Neuronal stem cell (in vitro differentiated cells): ENCODE measurements at regions not wholly inside any gene's neighbourhood (a gene's known extent, or its start where the extent isn't known, plus 50 kb on each side); places are given as distances from the start of the nearest gene placed in this dataset.
"Not testable (repeated sequence)": the region's sequence is repeated elsewhere in the genome, so short reads cannot be mapped to it uniquely, and the experiment has no call there.

Experiments used
- DNase-seq: peaks from one replicate; pipeline ENCODE4 v3.0.0-alpha.2; 2013; ENCODE audit warnings: low spot score
- H2AFZ ChIP-seq: one replicate; pipeline ENCODE4 v1.6.1; 2013; ENCODE audit warnings: mild to moderate bottlenecking, low read length, inconsistent platforms
- H2AK5ac ChIP-seq: 2 replicates; pipeline ENCODE4 v1.6.1; 2013; ENCODE audit warnings: low read depth, mild to moderate bottlenecking, inconsistent platforms, low read length, moderate library complexity, mixed read lengths
- H2BK120ac ChIP-seq: 2 replicates; pipeline ENCODE4 v1.6.1; 2013; ENCODE audit warnings: low read depth, mild to moderate bottlenecking, inconsistent platforms, low read length, moderate library complexity, mixed read lengths
- H2BK12ac ChIP-seq: one replicate; pipeline ENCODE4 v1.6.1; 2013; ENCODE audit warnings: low read length, inconsistent platforms
- H2BK15ac ChIP-seq: 2 replicates; pipeline ENCODE4 v1.6.1; 2013; ENCODE audit warnings: mild to moderate bottlenecking, low read length, inconsistent platforms, mixed read lengths
- H2BK5ac ChIP-seq: one replicate; pipeline ENCODE4 v1.6.1; 2013; ENCODE audit warnings: inconsistent platforms, mild to moderate bottlenecking, low read length, moderate library complexity
- H3K14ac ChIP-seq: one replicate; pipeline ENCODE4 v1.6.1; 2013; ENCODE audit warnings: low read length, inconsistent platforms
- H3K18ac ChIP-seq: 2 replicates; pipeline ENCODE4 v1.6.1; 2013; ENCODE audit warnings: low read length, inconsistent platforms
- H3K23ac ChIP-seq: 2 replicates; pipeline ENCODE4 v1.6.1; 2013; ENCODE audit warnings: low read depth, mild to moderate bottlenecking, mixed read lengths, low read length, inconsistent platforms; ENCODE audit not compliant: poor library complexity
- H3K27ac ChIP-seq: replicated peaks from 3 replicates; pipeline ENCODE4 v1.5.1; 2013; ENCODE audit warnings: low read length, inconsistent platforms
- H3K27me3 ChIP-seq, 3 experiments: 2 replicates each; pipeline ENCODE4 v1.6.1; 2013; ENCODE audit warnings: low read length in 3 of 3, mild to moderate bottlenecking in 2 of 3, inconsistent platforms in 1 of 3, low read depth in 1 of 3, mixed read lengths in 1 of 3, moderate library complexity in 1 of 3; ENCODE audit not compliant: control insufficient read depth in 3 of 3, insufficient read depth in 3 of 3
- H3K36me3 ChIP-seq, 2 donors: replicated peaks in 1 of 2; 2 replicates each; pipeline ENCODE4 v1.6.1; 2013; ENCODE audit warnings: low read length in 2 of 2; ENCODE audit not compliant: control insufficient read depth in 2 of 2, insufficient read depth in 2 of 2
- H3K4ac ChIP-seq: 2 replicates; pipeline ENCODE4 v1.6.1; 2013; ENCODE audit warnings: inconsistent platforms, mild to moderate bottlenecking, low read length, moderate library complexity
- H3K4me1 ChIP-seq, 2 donors: 1 replicate in 1 of 2; 2 replicates in 1 of 2; pipeline ENCODE4 v1.6.1; 2013; ENCODE audit warnings: low read length in 2 of 2, low read depth in 1 of 2; ENCODE audit not compliant: control insufficient read depth in 2 of 2, insufficient read depth in 1 of 2
- H3K4me2 ChIP-seq: one replicate; pipeline ENCODE4 v1.6.1; 2013; ENCODE audit warnings: mild to moderate bottlenecking, low read length, inconsistent platforms; ENCODE audit not compliant: insufficient read depth, poor library complexity, severe bottlenecking
- H3K4me3 ChIP-seq, 2 donors: 2 replicates each; pipeline ENCODE4 v1.5.1; 2013; ENCODE audit warnings: low read length in 2 of 2, mild to moderate bottlenecking in 2 of 2, inconsistent platforms in 1 of 2, moderate library complexity in 1 of 2
- H3K79me1 ChIP-seq: one replicate; pipeline ENCODE4 v1.6.1; 2013; ENCODE audit warnings: low read depth, mild to moderate bottlenecking, inconsistent platforms, low read length, moderate library complexity
- H3K9ac ChIP-seq: one replicate; pipeline ENCODE4 v1.6.1; 2013; ENCODE audit warnings: mild to moderate bottlenecking, low read depth, low read length, inconsistent platforms; ENCODE audit not compliant: poor library complexity
- H3K9me3 ChIP-seq, 2 donors: replicated peaks in 1 of 2; 2 replicates each; pipeline versions ENCODE3 to v1.6.1; 2013; ENCODE audit warnings: low read length in 2 of 2, mild to moderate bottlenecking in 2 of 2, inconsistent platforms in 1 of 2, low read depth in 1 of 2, mixed read lengths in 1 of 2, moderate library complexity in 1 of 2; ENCODE audit not compliant: control insufficient read depth in 2 of 2, insufficient read depth in 1 of 2
- H4K8ac ChIP-seq: one replicate; pipeline ENCODE4 v1.6.1; 2013; ENCODE audit warnings: low read depth, mild to moderate bottlenecking, inconsistent platforms, low read length, moderate library complexity
- H4K91ac ChIP-seq: one replicate; pipeline ENCODE4 v1.6.1; 2013; ENCODE audit warnings: low read length, low read depth, mild to moderate bottlenecking, inconsistent platforms; ENCODE audit not compliant: poor library complexity
- WGBS, 2 donors: extraction: QIAGEN DNeasy Blood & Tissue Kit; methylation state at CpG; one replicate each; pipeline ENCODE4 v1.1.7; 2013; ENCODE audit warnings: missing lambda C conversion rate in 2 of 2, mixed read lengths in 1 of 2; ENCODE audit not compliant: insufficient read length in 2 of 2, insufficient replicate concordance in 1 of 2; ENCODE audit errors: extremely low coverage in 2 of 2; 5-methylcytosine and 5-hydroxymethylcytosine counted together

GRCh38 chr3:63727233-63727632 is 74.8 kb downstream of the SNTN start:
- H3K23ac ChIP-seq = no peak overlapping the region
- H2AFZ ChIP-seq = no peak overlapping the region
- H3K18ac ChIP-seq = no peak overlapping the region
- no peak overlapping the region for H3K4ac ChIP-seq
- H3K14ac ChIP-seq = no peak overlapping the region
- no peak overlapping the region for H3K9ac ChIP-seq
- H2BK120ac ChIP-seq = no peak overlapping the region
- no peak overlapping the region for H2BK12ac ChIP-seq
- H3K27ac ChIP-seq = no peak overlapping the region
- H2BK15ac ChIP-seq = no peak overlapping the region
- no peak overlapping the region for H2AK5ac ChIP-seq
- H4K91ac ChIP-seq = no peak overlapping the region
- no peak overlapping the region for H4K8ac ChIP-seq
- H3K9me3 ChIP-seq = no peaks in the 10 kb centered on the region
- H3K4me1 ChIP-seq = peaks cover 0 to 4% of the 10 kb centered on the region in 2 donors
- no peak overlapping the region for H2BK5ac ChIP-seq
- no peak for DNase-seq
- no peak overlapping the region for H3K4me2 ChIP-seq
- H3K79me1 ChIP-seq = no peaks in the 10 kb centered on the region
- no peaks in the 10 kb centered on the region for H3K27me3 ChIP-seq
- no peaks in the 10 kb centered on the region for H3K36me3 ChIP-seq
- no peak overlapping the region for H3K4me3 ChIP-seq

GRCh38 chr3:63731866-63732265 is 79.4 kb downstream of the SNTN start:
- Histone ChIP-seq H3K18ac (no peak overlapping the region), H2BK5ac (no peak overlapping the region), H3K79me1 (no peaks in the 10 kb centered on the region), H3K4ac (no peak overlapping the region), H3K4me1 (no peaks in the 10 kb centered on the region), H3K4me2 (no peak overlapping the region), H4K91ac (no peak overlapping the region), H2AFZ (no peak overlapping the region), H2AK5ac (no peak overlapping the region), H3K9me3 (no peaks in the 10 kb centered on the region), H3K4me3 (no peak overlapping the region), H2BK12ac (no peak overlapping the region), H3K23ac (no peak overlapping the region), H4K8ac (no peak overlapping the region), H3K36me3 (no peaks in the 10 kb centered on the region), H3K14ac (no peak overlapping the region), H3K27ac (no peak overlapping the region), H2BK15ac (no peak overlapping the region), H2BK120ac (no peak overlapping the region), H3K27me3 (no peaks in the 10 kb centered on the region), H3K9ac (no peak overlapping the region)
- no peak for DNase-seq
- no CpG with 5 or more reads among the region's 2 CpGs for WGBS, 2 donors

- not testable (repeated sequence) for H2BK12ac ChIP-seq, H2BK5ac ChIP-seq, H2BK120ac ChIP-seq, DNase-seq, H3K27ac ChIP-seq, H3K9ac ChIP-seq, H3K23ac ChIP-seq, H3K36me3 ChIP-seq, H2BK15ac ChIP-seq, H2AK5ac ChIP-seq, H4K8ac ChIP-seq, H2AFZ ChIP-seq, H3K4ac ChIP-seq, H3K4me3 ChIP-seq, H3K14ac ChIP-seq, H3K18ac ChIP-seq, H4K91ac ChIP-seq, H3K27me3 ChIP-seq, H3K9me3 ChIP-seq, H3K79me1 ChIP-seq, H3K4me2 ChIP-seq, H3K4me1 ChIP-seq
- no CpG with 5 or more reads among the region's 19 CpGs for WGBS, 2 donors
These were observed 80.8 kb downstream of the SNTN start for GRCh38 chr3:63733278-63733677.

- H2BK120ac ChIP-seq, H2AFZ ChIP-seq, H3K14ac ChIP-seq, DNase-seq, H2AK5ac ChIP-seq, H3K4ac ChIP-seq, H3K4me1 ChIP-seq, H2BK5ac ChIP-seq, H3K9me3 ChIP-seq, H2BK12ac ChIP-seq, H3K23ac ChIP-seq, H3K27me3 ChIP-seq, H3K79me1 ChIP-seq, H3K36me3 ChIP-seq, H3K27ac ChIP-seq, H3K4me2 ChIP-seq, H3K9ac ChIP-seq, H2BK15ac ChIP-seq, H4K91ac ChIP-seq, H4K8ac ChIP-seq, H3K4me3 ChIP-seq, H3K18ac ChIP-seq: not testable (repeated sequence)
- WGBS, 2 donors = no CpG with 5 or more reads among the region's 6 CpGs
These were observed 82.2 kb downstream of the SNTN start for GRCh38 chr3:63734632-63735031.
